ENCODE measurements at regions not wholly inside any gene's neighbourhood (a gene's known extent, or its start where the extent isn't known, plus 50 kb on each side); places are given as distances from the start of the nearest gene placed in this dataset.
A peak's percentile ranks its signal among the peaks of the same experiment; 100 is the strongest.

DNA sequence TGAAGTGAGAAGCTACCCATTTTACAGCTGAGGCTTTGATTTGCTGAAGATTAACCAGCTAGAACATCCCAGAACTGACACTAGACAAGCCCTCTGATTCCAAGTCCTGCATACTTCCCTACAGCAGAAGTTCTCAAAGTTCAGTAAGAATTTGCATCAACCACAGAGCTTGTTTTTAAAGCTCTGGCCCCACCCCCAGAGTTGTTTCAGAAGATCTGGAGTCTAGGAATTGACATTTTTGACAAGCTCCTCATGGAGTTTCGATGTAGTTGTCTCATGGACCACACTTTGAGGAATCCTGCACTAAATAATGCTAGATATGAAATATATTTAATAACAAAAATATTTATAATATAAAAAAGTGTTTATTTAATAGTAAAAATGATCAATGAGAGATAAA lies 120.3 kb upstream of the ADAMTS18 start:
- no peaks in the 10 kb centered on the region for H3K36me3 ChIP-seq
- no peak for DNase-seq
- no peak overlapping the region for H3K27ac ChIP-seq
- H3K27me3 ChIP-seq (ENCODE audit: low read depth): peaks cover 12% of the 10 kb centered on the region
- H3K9me3 ChIP-seq: no peaks in the 10 kb centered on the region
- H3K4me3 ChIP-seq: no peak overlapping the region
- no peak for TF ChIP-seq CTCF (IDR thresholded peaks at IDR 0.05)
- H3K4me1 ChIP-seq: no peaks in the 10 kb centered on the region
- intact Hi-C loops (cut with DNase I): no loop called here
- no peak for ATAC-seq

DNA sequence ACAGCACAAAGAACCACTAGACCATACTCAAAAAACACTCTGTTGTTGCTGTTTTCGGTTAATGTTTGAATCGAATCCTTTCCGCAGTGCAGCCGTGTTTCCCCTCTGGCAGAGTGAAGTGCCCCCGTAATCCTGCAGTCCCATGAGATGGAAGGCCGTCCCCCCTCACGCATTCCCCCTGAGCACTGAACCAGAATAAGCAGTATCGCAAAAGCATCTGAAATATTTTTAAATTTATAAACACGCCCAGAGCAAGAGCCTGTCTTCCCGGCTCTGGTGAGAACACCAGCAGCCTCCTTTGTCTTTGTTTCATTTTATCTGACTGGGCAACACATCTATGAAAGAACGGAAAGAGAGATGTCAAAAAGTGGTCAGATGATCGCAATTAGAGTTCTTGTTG lies 121.0 kb upstream of the ADAMTS18 start:
- Histone ChIP-seq H3K4me3 (no peak overlapping the region), H3K9me3 (no peaks in the 10 kb centered on the region), H3K4me1 (no peaks in the 10 kb centered on the region), H3K36me3 (no peaks in the 10 kb centered on the region), H3K27ac (no peak overlapping the region), H3K27me3 (ENCODE audit: low read depth) (peaks cover 12% of the 10 kb centered on the region)
- ATAC-seq (no peak), DNase-seq (no peak)
- intact Hi-C loops (cut with DNase I): no loop called here
- no peak for TF ChIP-seq CTCF (IDR thresholded peaks at IDR 0.05)

DNA sequence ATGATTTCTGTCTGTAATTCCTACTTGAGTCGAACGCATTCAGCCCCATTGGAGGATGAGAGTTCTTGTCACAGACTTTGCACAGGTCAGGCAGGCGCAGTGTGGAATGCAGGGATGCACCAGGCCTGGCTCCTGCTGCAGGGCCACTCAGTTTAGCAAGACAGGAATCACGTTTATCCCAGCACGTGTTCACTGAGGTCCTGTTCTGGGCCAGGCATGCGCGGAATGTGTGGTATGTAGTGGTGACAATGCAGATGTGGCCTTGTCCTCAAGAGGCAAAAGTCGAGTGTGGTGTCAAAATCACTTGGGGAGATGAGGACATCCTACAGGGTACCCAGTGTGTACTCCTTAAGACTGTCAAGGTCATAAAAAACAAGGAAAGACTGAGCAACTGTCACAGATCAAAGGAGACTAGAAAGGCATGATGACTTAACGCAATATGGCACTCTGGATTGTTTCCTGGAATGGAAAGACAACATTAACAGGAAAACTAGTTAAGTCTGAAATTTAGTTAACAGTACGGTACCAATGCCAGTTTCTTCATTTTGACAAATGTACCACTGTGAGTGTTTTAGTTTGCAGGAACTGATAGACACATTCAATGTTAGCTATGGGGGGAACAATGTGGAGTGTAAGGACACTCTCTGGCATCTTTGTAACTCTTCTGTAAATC lies 121.5 kb upstream of the ADAMTS18 start:
- TF ChIP-seq CTCF (IDR thresholded peaks at IDR 0.05): no peak
- Histone ChIP-seq H3K4me3 (no peak overlapping the region), H3K27ac (no peak overlapping the region), H3K36me3 (no peaks in the 10 kb centered on the region), H3K4me1 (no peaks in the 10 kb centered on the region), H3K9me3 (no peaks in the 10 kb centered on the region), H3K27me3 (ENCODE audit: low read depth) (peaks cover 12% of the 10 kb centered on the region)
- intact Hi-C loops (cut with DNase I): no loop called here
- peak in 1 of 2 donors; percentile 23 for ATAC-seq
- no peak for DNase-seq

- intact Hi-C loops (cut with DNase I): no loop called here
- Histone ChIP-seq H3K9me3 (no peaks in the 10 kb centered on the region), H3K27me3 (ENCODE audit: low read depth) (peaks cover 10% of the 10 kb centered on the region), H3K36me3 (no peaks in the 10 kb centered on the region), H3K4me3 (no peak overlapping the region), H3K27ac (no peak overlapping the region), H3K4me1 (no peaks in the 10 kb centered on the region)
- TF ChIP-seq CTCF (IDR thresholded peaks at IDR 0.05): no peak
- ATAC-seq: no peak
- no peak for DNase-seq
Observed at GRCh38 chr16:77557385-77557784, 122.6 kb upstream of the ADAMTS18 start.

GRCh38 chr16:77558786-77559185 lies 124.0 kb upstream of the ADAMTS18 start:
- intact Hi-C loops (cut with DNase I): no loop called here

More at GRCh38 chr16:77558786-77559185, 124.0 kb upstream of the ADAMTS18 start:
- no peaks in the 10 kb centered on the region for H3K36me3 ChIP-seq
- H3K9me3 ChIP-seq: no peaks in the 10 kb centered on the region
- H3K4me3 ChIP-seq: no peak overlapping the region
- H3K27me3 ChIP-seq (ENCODE audit: low read depth): peaks cover 8% of the 10 kb centered on the region
- no peak for DNase-seq
- ATAC-seq: no peak
- H3K4me1 ChIP-seq: no peaks in the 10 kb centered on the region
- no peak overlapping the region for H3K27ac ChIP-seq
- TF ChIP-seq CTCF (IDR thresholded peaks at IDR 0.05): no peak

Measured in lower lobe of right lung (tissue), 2 donors.